PC-3 (cell line): ENCODE measurements at regions not wholly inside any gene's neighbourhood (a gene's known extent, or its start where the extent isn't known, plus 50 kb on each side); places are given as distances from the start of the nearest gene placed in this dataset.

Experiments used
- ATAC-seq: fragments of 200-7000 bp; cut with Tn5 transposase; 2 replicates; pipeline ENCODE4 v1.9.1; 2020; ENCODE audit warnings: mild to moderate bottlenecking, moderate library complexity
- BruUV-seq: library from RNA; stranded (reverse); fragments of 400-500 nt; replicated peaks from 2 replicates; lab custom pipeline; 2021; lab: Mats Ljungman, UMichigan
- CTCF ChIA-PET: fragments of 300-600 bp; sonication (Branson Sonifier 250); formaldehyde crosslinking; loops from one replicate; lab custom pipeline; 2022; ENCODE audit warnings: antibody characterized with exemption; lab: Charles Lee
- POLR2A ChIA-PET: fragments of 300-600 bp; sonication (Branson Sonifier 250); formaldehyde crosslinking; loops from one replicate; lab custom pipeline; 2022; ENCODE audit warnings: antibody characterized with exemption; ENCODE audit not compliant: unreplicated experiment; lab: Charles Lee
- DNase-seq: peaks from one replicate; pipeline ENCODE4 v3.0.0-alpha.2; 2015
- H2AFZ ChIP-seq: fragments of 300-600 bp; sonication (generic); 2 replicates; pipeline ENCODE4 v1.6.0; 2016; ENCODE audit warnings: antibody characterized with exemption, low read length
- H3F3A ChIP-seq: fragments of 300-600 bp; sonication (generic); one replicate; pipeline ENCODE4 v1.6.0; 2017; ENCODE audit warnings: antibody characterized with exemption, low read length, control low read depth, mild to moderate bottlenecking; ENCODE audit not compliant: unreplicated experiment
- H3K27ac ChIP-seq: fragments of 300-600 bp; sonication (generic); 2 replicates; pipeline ENCODE4 v1.5.1; 2016; ENCODE audit warnings: mild to moderate bottlenecking, low read length
- H3K27me3 ChIP-seq: fragments of 300-600 bp; sonication (generic); 2 replicates; pipeline ENCODE4 v1.6.1; 2016; ENCODE audit warnings: low read length, mixed read lengths
- H3K36me3 ChIP-seq: fragments of 300-600 bp; sonication (generic); 2 replicates; pipeline ENCODE4 v1.6.1; 2016; ENCODE audit warnings: low read depth, mixed run types, low read length, mixed read lengths
- H3K4me1 ChIP-seq: fragments of 300-600 bp; sonication (generic); 2 replicates; pipeline ENCODE4 v1.5.1; 2016; ENCODE audit warnings: low read length; ENCODE audit not compliant: insufficient read depth
- H3K4me2 ChIP-seq: fragments of 300-600 bp; sonication (generic); 2 replicates; pipeline ENCODE4 v1.6.0; 2016; ENCODE audit warnings: low read length
- H3K4me3 ChIP-seq: fragments of 300-600 bp; sonication (generic); 2 replicates; pipeline ENCODE4 v1.5.1; 2016; ENCODE audit warnings: mild to moderate bottlenecking, low read length, mixed read lengths
- H3K79me2 ChIP-seq: fragments of 300-600 bp; sonication (generic); 2 replicates; pipeline ENCODE4 v1.6.1; 2017; ENCODE audit warnings: low read length, mixed read lengths
- H3K9ac ChIP-seq: fragments of 300-600 bp; sonication (generic); 2 replicates; pipeline ENCODE4 v1.6.0; 2016; ENCODE audit warnings: mild to moderate bottlenecking, low read length
- H3K9me2 ChIP-seq: fragments of 300-600 bp; sonication (generic); replicated peaks from 2 replicates; pipeline ENCODE4 v1.6.1; 2016; ENCODE audit warnings: mixed run types, low read length, mixed read lengths
- H3K9me3 ChIP-seq: fragments of 300-600 bp; sonication (generic); 2 replicates; pipeline ENCODE4 v1.6.1; 2016; ENCODE audit warnings: low read length, mixed read lengths
- H4K20me1 ChIP-seq: fragments of 300-600 bp; sonication (generic); 2 replicates; pipeline ENCODE4 v1.6.1; 2016; ENCODE audit warnings: low read length, mixed read lengths
- CTCF ChIP-seq: fragments of 300-600 bp; sonication (generic); conservative IDR thresholded peaks from 2 replicates; pipeline ENCODE4 v1.5.1; 2017; ENCODE audit warnings: antibody characterized with exemption, low read depth, mild to moderate bottlenecking, low read length
- EZH2 ChIP-seq: fragments of 300-600 bp; sonication (generic); IDR thresholded peaks from one replicate; pipeline ENCODE4 v1.6.1; 2017; ENCODE audit warnings: antibody characterized with exemption, mild to moderate bottlenecking, low read length; ENCODE audit not compliant: unreplicated experiment
- EZH2phosphoT487 ChIP-seq: fragments of 300-600 bp; sonication (generic); IDR thresholded peaks from 2 replicates; pipeline ENCODE4 v1.6.1; 2018; ENCODE audit warnings: mild to moderate bottlenecking, antibody characterized with exemption, low read length, borderline replicate concordance
- intact Hi-C: fragments of 100-400 bp; cut with micrococcal nuclease; formaldehyde crosslinking; loops from 2 replicates; pipeline ENCODE4 v1.9.0; 2023

GRCh38 chrX:74216421-74216820 lies 87.6 kb upstream of the ZCCHC13 start:
- H3K27ac ChIP-seq, result no peak overlapping the region
- no peaks in the 10 kb centered on the region for H3F3A ChIP-seq
- H3K9ac ChIP-seq, result no peak overlapping the region
- no peaks in the 10 kb centered on the region for H3K9me2 ChIP-seq
- H3K4me3 ChIP-seq, result no peak overlapping the region
- DNase-seq (no peak), ATAC-seq (no peak)
- no peak overlapping the region for H2AFZ ChIP-seq
- H3K4me2 ChIP-seq, result no peak overlapping the region
- TF ChIP-seq CTCF (no peak), EZH2 (no peak), EZH2phosphoT487 (no peak)
- CTCF ChIA-PET, result no interaction called here
- BruUV-seq, result no TSS peak
- intact Hi-C loops, result no loop called here
- POLR2A ChIA-PET, result no interaction called here
- no peaks in the 10 kb centered on the region for H4K20me1 ChIP-seq
- H3K27me3 ChIP-seq, result no peaks in the 10 kb centered on the region
- H3K79me2 ChIP-seq, result no peaks in the 10 kb centered on the region
- H3K36me3 ChIP-seq, result peaks cover 14% of the 10 kb centered on the region; the same call in 1 of the 2 replicates
- H3K9me3 ChIP-seq, result no peaks in the 10 kb centered on the region
- no peaks in the 10 kb centered on the region for H3K4me1 ChIP-seq

GRCh38 chrX:74211911-74212310 lies 92.1 kb upstream of the ZCCHC13 start:
- no peaks in the 10 kb centered on the region for H3K4me1 ChIP-seq
- ATAC-seq (no peak), DNase-seq (no peak)
- H3K4me2 ChIP-seq, result no peak overlapping the region
- H3K27me3 ChIP-seq, result no peaks in the 10 kb centered on the region
- no peaks in the 10 kb centered on the region for H3K9me2 ChIP-seq
- H3K79me2 ChIP-seq, result no peaks in the 10 kb centered on the region
- no peaks in the 10 kb centered on the region for H3F3A ChIP-seq
- BruUV-seq, result no TSS peak
- no peak overlapping the region for H3K9ac ChIP-seq
- ChIA-PET CTCF (no interaction called here), POLR2A (no interaction called here)
- no peak overlapping the region for H2AFZ ChIP-seq
- H4K20me1 ChIP-seq, result no peaks in the 10 kb centered on the region
- intact Hi-C loops, result no loop called here
- TF ChIP-seq CTCF (no peak), EZH2 (no peak), EZH2phosphoT487 (no peak)
- peaks cover 5% of the 10 kb centered on the region; the same call in 1 of the 2 replicates for H3K36me3 ChIP-seq
- no peak overlapping the region for H3K4me3 ChIP-seq
- H3K9me3 ChIP-seq, result no peaks in the 10 kb centered on the region
- no peak overlapping the region for H3K27ac ChIP-seq

- Histone ChIP-seq H3K27ac (no peak overlapping the region), H4K20me1 (no peaks in the 10 kb centered on the region), H2AFZ (no peak overlapping the region), H3K9me2 (no peaks in the 10 kb centered on the region), H3K4me3 (no peak overlapping the region), H3K4me1 (no peaks in the 10 kb centered on the region), H3K9ac (no peak overlapping the region), H3K4me2 (no peak overlapping the region), H3K9me3 (no peaks in the 10 kb centered on the region), H3K79me2 (no peaks in the 10 kb centered on the region), H3F3A (no peaks in the 10 kb centered on the region), H3K27me3 (no peaks in the 10 kb centered on the region), H3K36me3 (no peaks in the 10 kb centered on the region; the same call in 1 of the 2 replicates)
- BruUV-seq, result no TSS peak
- TF ChIP-seq EZH2phosphoT487, result no peak
- no peak for TF ChIP-seq CTCF
- no peak for TF ChIP-seq EZH2
- ChIA-PET CTCF (no interaction called here), POLR2A (no interaction called here)
- DNase-seq, result no peak
- no peak for ATAC-seq
- intact Hi-C loops, result no loop called here
These were observed 96.4 kb upstream of the ZCCHC13 start for GRCh38 chrX:74207539-74207938.
